ENCODE measurements at regions not wholly inside any gene's neighbourhood (a gene's known extent, or its start where the extent isn't known, plus 50 kb on each side); places are given as distances from the start of the nearest gene placed in this dataset.
"Not testable (repeated sequence)": the region's sequence is repeated elsewhere in the genome, so short reads cannot be mapped to it uniquely, and the experiment has no call there.

DNA sequence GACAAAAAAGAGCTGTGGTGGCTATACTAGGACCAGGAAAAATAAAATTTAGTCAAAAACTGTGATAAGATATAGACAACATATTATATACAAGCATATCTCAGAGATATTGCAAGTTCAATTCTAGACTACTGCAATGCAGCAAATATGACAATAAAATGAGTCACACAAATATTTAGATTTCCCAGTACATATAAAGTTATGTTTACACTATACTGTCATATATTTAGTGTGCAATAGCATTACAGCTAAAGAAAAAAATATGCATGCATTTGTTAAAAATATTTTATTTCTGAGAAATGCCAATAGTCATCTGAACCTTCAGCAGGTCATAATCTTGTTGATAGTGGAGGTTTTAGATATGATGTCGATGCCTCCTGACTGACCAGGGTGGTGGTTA, 72.1 kb downstream of the AKR1C4 start:
- no peaks in the 10 kb centered on the region for H3K36me3 ChIP-seq (replicated peaks; ENCODE audit: control insufficient read depth, insufficient read depth, low read length)
- no peaks in the 10 kb centered on the region for H3K27me3 ChIP-seq (ENCODE audit: control insufficient read depth, insufficient read depth, low read length)
- no peak for DNase-seq
- H3K4me3 ChIP-seq (ENCODE audit: insufficient read depth, low read depth, low read length): no peak overlapping the region

DNA sequence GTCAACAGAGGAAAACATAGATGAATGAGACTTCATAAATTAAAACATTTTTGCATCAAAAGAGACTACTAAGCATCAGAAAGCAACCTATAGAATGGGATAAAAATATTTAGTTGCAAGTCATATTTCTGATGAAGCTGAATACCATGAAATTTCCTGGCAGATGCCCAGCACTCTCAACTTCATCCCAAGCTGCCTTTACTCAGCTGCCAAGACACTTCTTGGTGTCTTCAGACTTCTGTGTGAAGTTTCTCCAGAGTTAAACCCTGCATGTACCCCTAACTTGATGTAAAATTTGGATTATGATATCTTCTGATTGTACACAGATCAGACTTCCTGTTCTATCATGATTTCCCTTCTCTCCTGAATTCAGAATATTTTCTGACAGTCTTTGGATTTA, 73.2 kb downstream of the AKR1C4 start:
- no peak for DNase-seq
- H3K36me3 ChIP-seq (replicated peaks; ENCODE audit: control insufficient read depth, insufficient read depth, low read length): no peaks in the 10 kb centered on the region
- no peak overlapping the region for H3K4me3 ChIP-seq (ENCODE audit: insufficient read depth, low read depth, low read length)
- H3K27me3 ChIP-seq (ENCODE audit: control insufficient read depth, insufficient read depth, low read length): no peaks in the 10 kb centered on the region

DNA sequence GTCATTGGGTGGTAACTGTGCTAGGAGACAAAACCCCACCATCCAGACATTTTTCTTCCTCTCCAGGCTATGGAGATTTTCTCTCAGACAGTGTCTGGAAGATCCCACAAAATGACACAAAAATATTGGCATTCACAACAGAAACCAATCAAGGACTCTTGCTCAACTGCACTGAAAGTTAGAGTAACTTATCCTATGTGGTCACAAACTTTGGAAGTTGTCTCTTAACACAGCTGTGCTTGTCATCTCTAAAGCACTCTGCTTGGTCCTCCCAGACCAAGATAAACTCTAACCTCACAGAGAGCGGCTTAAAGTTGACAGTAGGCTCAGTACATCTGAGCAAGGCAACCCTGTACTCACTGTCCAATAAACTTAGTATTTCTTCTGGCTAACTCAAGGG, 74.9 kb downstream of the AKR1C4 start:
- H3K36me3 ChIP-seq (replicated peaks; ENCODE audit: control insufficient read depth, insufficient read depth, low read length): no peaks in the 10 kb centered on the region
- H3K27me3 ChIP-seq (ENCODE audit: control insufficient read depth, insufficient read depth, low read length): no peaks in the 10 kb centered on the region
- no peak overlapping the region for H3K4me3 ChIP-seq (ENCODE audit: insufficient read depth, low read depth, low read length)
- no peak for DNase-seq

DNA sequence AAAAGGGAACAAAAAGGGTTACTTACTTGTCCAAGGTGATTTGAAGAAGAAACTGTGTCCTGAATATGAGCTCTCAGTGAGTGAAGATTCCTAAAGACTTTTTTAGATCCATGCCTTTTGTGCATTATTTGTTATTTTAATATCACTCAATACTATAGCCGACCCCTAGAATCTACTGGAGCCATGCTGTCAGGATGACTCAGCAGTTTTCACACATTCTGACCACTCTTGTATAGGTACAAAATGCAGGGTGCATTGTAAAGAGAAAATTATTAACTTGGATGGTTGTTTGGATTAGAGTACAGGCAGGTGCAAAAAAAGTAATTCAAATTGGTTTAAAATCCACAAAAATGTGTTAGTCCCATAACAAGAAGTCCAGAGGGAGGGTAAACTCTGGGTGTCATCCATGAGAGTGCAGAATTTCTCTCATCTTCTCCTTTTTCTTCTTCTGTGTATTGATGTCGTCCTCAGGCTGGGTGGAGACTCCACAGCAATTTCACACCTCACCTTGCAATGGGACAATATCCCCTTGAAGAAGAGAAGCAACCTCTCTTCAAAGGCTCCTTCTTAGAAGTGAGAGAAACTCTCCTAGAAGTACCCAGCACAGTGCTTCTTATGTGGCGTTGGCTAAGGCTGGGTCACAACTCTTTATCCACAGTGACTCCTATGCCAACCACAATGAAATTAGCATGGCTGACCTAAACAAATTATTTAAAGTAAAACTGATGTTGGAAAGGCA, 75.6 kb downstream of the AKR1C4 start:
- DNase-seq: no peak
- Histone ChIP-seq H3K4me3 (ENCODE audit: insufficient read depth, low read depth, low read length) (no peak overlapping the region), H3K36me3 (replicated peaks; ENCODE audit: control insufficient read depth, insufficient read depth, low read length) (no peaks in the 10 kb centered on the region), H3K27me3 (ENCODE audit: control insufficient read depth, insufficient read depth, low read length) (no peaks in the 10 kb centered on the region)

DNA sequence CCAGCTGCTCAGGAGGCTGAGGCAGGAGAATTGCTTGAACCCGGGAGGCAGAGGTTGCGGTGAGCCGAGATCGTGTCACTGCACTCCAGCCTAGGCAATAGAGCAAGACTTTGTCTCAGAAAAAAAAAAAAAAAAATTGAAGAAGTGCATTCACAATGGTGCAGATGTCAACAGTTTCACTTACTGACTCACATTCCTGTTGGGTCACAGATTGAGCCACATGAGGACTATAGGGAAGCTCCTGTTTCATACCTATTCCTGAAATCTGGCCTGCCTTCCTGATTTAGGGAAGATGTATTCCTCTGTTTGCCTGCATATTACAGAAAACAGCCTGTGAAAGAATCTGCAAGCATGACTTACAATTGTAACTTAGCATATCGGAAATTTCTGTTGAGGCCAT, 78.2 kb downstream of the AKR1C4 start:
- no peak for DNase-seq
- H3K4me3 ChIP-seq (ENCODE audit: insufficient read depth, low read depth, low read length): no peak overlapping the region
- H3K36me3 ChIP-seq (replicated peaks; ENCODE audit: control insufficient read depth, insufficient read depth, low read length): no peaks in the 10 kb centered on the region

GRCh38 chr10:5281356-5281755, 83.4 kb upstream of the UCN3 start:
- H3K27me3 ChIP-seq (ENCODE audit: control insufficient read depth, insufficient read depth, low read length): no peaks in the 10 kb centered on the region
- H3K4me3 ChIP-seq (ENCODE audit: insufficient read depth, low read depth, low read length): no peak overlapping the region
- no peaks in the 10 kb centered on the region for H3K36me3 ChIP-seq (replicated peaks; ENCODE audit: control insufficient read depth, insufficient read depth, low read length)
- DNase-seq: no peak

More for the DNA sequence above, 78.2 kb downstream of the AKR1C4 start:
- no peaks in the 10 kb centered on the region for H3K27me3 ChIP-seq (ENCODE audit: control insufficient read depth, insufficient read depth, low read length)

- no peak for DNase-seq
- H3K36me3 ChIP-seq (replicated peaks; ENCODE audit: control insufficient read depth, insufficient read depth, low read length): no peaks in the 10 kb centered on the region
- H3K27me3 ChIP-seq (ENCODE audit: control insufficient read depth, insufficient read depth, low read length): no peaks in the 10 kb centered on the region
- no peak overlapping the region for H3K4me3 ChIP-seq (ENCODE audit: insufficient read depth, low read depth, low read length)
Observed at GRCh38 chr10:5282137-5282536, 82.6 kb upstream of the UCN3 start.

DNA sequence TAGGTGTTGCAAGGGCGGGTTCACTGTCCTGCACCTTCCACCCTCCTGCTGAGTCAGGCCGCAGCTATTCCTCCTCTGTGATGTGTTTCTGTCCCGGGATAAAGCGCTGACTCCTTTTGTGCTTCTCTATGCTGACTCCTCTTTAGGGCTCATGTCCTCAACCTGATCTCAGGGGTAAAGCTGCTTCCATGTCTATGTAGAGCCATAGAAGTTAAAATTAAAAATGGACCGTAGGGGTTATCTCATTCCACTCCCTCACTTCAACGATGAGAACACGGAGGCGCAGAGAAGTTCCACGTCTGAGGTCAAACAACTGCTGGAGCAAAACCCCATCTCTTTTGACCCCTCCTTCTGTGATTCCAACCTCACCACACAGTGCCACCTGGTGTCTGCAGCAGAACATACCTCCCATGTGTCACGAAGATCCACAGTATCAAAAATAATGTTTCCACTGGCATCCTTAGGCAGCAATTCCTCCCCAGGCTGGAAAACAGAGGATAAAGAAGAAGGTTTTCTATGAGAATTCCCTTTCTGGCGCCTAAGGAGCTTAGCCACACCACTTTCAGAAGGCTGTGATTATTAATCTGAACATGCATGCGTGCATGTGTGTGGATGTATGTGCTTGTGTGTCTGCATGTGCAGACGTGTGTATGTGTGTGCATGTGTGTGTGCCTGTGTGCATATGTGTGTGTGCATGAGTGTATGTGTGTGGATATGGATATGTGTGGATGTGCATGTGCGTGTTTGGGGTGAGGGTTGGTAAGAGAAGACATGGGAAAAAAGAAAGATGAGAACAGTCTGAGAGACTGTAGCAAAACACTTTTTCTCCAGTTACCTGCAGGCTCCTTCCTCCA, 81.2 kb upstream of the UCN3 start:
- Histone ChIP-seq H3K27me3 (ENCODE audit: control insufficient read depth, insufficient read depth, low read length) (no peaks in the 10 kb centered on the region), H3K36me3 (replicated peaks; ENCODE audit: control insufficient read depth, insufficient read depth, low read length) (no peaks in the 10 kb centered on the region), H3K4me3 (ENCODE audit: insufficient read depth, low read depth, low read length) (no peak overlapping the region)
- DNase-seq: peak; percentile 57

DNA sequence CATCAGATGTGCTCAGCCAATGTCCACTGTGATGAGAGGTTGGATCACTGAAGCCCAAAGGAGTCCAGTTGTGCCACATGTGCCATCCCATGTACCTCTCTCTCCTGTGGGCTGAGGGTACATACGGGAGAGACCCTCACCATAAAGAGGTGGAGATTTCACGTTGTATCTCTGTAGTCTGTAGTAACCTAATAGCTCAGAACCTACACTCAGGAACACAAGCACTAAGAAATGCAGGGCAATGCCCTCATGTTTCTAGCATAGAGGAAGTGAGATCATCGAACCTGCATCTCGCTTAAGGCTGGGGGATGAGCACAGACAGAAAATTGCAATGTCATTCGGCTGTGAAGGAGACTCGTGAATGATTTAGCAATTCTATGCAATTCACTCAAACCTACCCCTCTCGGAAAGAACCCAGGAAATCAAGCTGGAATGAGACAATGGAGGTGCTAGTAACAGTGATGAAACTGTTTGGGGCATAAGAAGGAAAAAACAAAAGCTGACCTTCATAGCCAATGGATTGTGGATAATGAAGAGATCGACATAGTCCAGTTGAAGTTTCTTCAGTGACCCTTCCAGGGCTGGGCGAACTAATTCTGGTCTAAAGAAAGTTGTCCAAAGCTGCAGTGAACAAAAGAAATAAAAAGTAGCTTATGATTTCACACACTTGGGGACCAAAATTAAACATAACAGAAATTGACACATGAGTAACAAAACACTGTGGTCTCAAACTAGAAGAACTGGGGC, 80.3 kb upstream of the UCN3 start:
- Histone ChIP-seq H3K36me3 (replicated peaks; ENCODE audit: control insufficient read depth, insufficient read depth, low read length) (no peaks in the 10 kb centered on the region), H3K27me3 (ENCODE audit: control insufficient read depth, insufficient read depth, low read length) (no peaks in the 10 kb centered on the region), H3K4me3 (ENCODE audit: insufficient read depth, low read depth, low read length) (no peak overlapping the region)
- DNase-seq: no peak

GRCh38 chr10:5285186-5285585, 79.6 kb upstream of the UCN3 start:
- H3K4me3 ChIP-seq (ENCODE audit: insufficient read depth, low read depth, low read length): no peak overlapping the region
- H3K27me3 ChIP-seq (ENCODE audit: control insufficient read depth, insufficient read depth, low read length): no peaks in the 10 kb centered on the region
- H3K36me3 ChIP-seq (replicated peaks; ENCODE audit: control insufficient read depth, insufficient read depth, low read length): no peaks in the 10 kb centered on the region
- DNase-seq: no peak

- DNase-seq: no peak
- H3K4me3 ChIP-seq (ENCODE audit: insufficient read depth, low read depth, low read length): no peak overlapping the region
Observed at GRCh38 chr10:5288359-5288758, 76.4 kb upstream of the UCN3 start.

DNA sequence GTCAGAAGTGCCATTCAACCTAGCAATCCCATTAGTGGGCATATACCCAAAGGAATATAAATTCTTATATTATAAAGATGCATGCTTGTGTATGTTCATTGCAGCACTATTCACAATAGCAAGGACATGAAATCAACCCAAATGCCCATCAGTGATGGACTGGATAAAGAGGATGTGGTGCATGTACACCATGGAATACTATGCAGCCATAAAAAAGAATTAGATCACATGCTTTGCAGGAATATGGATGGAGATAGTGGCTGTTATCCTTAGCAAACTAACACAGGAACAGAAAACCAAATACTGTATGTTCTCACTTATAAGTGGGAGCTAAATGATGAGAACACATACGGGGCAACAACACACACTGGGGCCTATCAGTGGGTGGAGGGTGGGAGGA, 75.5 kb upstream of the UCN3 start:
- H3K27me3 ChIP-seq (ENCODE audit: control insufficient read depth, insufficient read depth, low read length): not testable (repeated sequence)

More at GRCh38 chr10:5288359-5288758, 76.4 kb upstream of the UCN3 start:
- Histone ChIP-seq H3K36me3 (replicated peaks; ENCODE audit: control insufficient read depth, insufficient read depth, low read length) (no peaks in the 10 kb centered on the region), H3K27me3 (ENCODE audit: control insufficient read depth, insufficient read depth, low read length) (no peaks in the 10 kb centered on the region)

GRCh38 chr10:5291501-5292195, 73.1 kb upstream of the UCN3 start:
- Histone ChIP-seq H3K36me3 (replicated peaks; ENCODE audit: control insufficient read depth, insufficient read depth, low read length) (no peaks in the 10 kb centered on the region), H3K27me3 (ENCODE audit: control insufficient read depth, insufficient read depth, low read length) (no peaks in the 10 kb centered on the region), H3K4me3 (ENCODE audit: insufficient read depth, low read depth, low read length) (no peak overlapping the region)
- no peak for DNase-seq

More for the DNA sequence above, 75.5 kb upstream of the UCN3 start:
- not testable (repeated sequence) for H3K4me3 ChIP-seq (ENCODE audit: insufficient read depth, low read depth, low read length); H3K36me3 ChIP-seq (replicated peaks; ENCODE audit: control insufficient read depth, insufficient read depth, low read length); DNase-seq

- Histone ChIP-seq H3K36me3 (replicated peaks; ENCODE audit: control insufficient read depth, insufficient read depth, low read length) (no peaks in the 10 kb centered on the region), H3K4me3 (ENCODE audit: insufficient read depth, low read depth, low read length) (no peak overlapping the region), H3K27me3 (ENCODE audit: control insufficient read depth, insufficient read depth, low read length) (no peaks in the 10 kb centered on the region)
- no peak for DNase-seq
Observed at GRCh38 chr10:5292196-5292735, 72.5 kb upstream of the UCN3 start.
